Choroid plexus epithelial cell (primary cell): ENCODE measurements at regions not wholly inside any gene's neighbourhood (a gene's known extent, or its start where the extent isn't known, plus 50 kb on each side); places are given as distances from the start of the nearest gene placed in this dataset.
"Not testable (repeated sequence)": the region's sequence is repeated elsewhere in the genome, so short reads cannot be mapped to it uniquely, and the experiment has no call there.

ENCODE experiments used
- DNase-seq: peaks from one replicate; pipeline ENCODE4 v3.0.0-alpha.2; 2010; ENCODE audit warnings: low read depth
- H3K4me3 ChIP-seq: 2 replicates; pipeline ENCODE4 v1.5.1; 2011; ENCODE audit warnings: low read depth, mild to moderate bottlenecking, control low read depth, low read length, moderate library complexity
- TF ChIP-seq, protein P1 (sequence below): conservative IDR thresholded peaks from 2 replicates; pipeline ENCODE4 v1.5.1; 2011; ENCODE audit warnings: low read depth, mild to moderate bottlenecking, control low read depth, inconsistent platforms, low read length, moderate library complexity

DNA sequence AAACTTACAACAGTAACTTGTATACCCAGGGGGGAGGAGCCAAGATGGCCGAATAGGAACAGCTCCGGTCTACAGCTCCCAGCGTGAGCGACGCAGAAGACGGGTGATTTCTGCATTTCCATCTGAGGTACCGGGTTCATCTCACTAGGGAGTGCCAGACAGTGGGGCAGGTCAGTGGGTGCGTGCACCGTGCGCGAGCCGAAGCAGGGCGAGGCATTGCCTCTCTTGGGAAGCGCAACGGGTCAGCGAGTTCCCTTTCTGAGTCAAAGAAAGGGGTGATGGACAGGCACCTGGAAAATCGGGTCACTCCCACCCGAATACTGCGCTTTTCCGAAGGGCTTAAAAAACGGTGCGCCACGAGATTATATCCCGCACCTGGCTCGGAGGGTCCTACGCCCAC lies 278.8 kb downstream of the FAM47B start:
- not testable (repeated sequence) for DNase-seq, H3K4me3 ChIP-seq

DNA sequence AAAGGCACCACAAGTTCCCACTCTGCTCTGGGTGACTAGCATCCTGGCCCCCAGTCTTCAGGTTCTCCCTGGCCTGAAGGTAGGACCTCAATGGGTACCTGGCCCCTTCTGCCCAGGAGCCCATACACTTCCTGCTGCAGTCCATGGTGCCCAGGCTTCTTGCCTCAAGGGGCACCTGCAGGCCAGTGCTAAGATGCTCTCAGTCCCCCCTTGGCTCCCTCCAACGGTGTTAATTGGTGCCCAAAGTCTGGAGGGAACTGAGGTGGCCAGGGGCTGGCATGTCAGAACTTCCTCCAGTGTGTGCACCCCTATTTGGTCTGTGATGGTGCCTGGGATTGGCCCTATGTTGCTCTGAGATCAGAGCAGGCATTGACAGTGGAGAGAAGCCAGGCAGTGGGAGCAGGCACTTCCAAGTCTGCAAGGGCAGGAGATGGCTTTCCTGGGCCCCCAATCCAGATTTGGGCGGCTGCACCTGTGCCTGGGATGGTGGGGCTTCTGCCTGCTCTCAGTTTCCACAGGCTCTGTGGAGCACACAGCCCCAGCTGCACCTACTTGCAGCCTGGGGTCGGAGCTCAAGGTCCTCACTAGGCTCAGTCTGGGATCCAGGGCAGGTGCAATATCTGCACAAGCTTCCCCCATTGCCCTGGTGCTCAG lies 301.6 kb downstream of the FAM47B start:
- no peak for DNase-seq
- H3K4me3 ChIP-seq, result no peak overlapping the region
- TF ChIP-seq, protein P1, sequence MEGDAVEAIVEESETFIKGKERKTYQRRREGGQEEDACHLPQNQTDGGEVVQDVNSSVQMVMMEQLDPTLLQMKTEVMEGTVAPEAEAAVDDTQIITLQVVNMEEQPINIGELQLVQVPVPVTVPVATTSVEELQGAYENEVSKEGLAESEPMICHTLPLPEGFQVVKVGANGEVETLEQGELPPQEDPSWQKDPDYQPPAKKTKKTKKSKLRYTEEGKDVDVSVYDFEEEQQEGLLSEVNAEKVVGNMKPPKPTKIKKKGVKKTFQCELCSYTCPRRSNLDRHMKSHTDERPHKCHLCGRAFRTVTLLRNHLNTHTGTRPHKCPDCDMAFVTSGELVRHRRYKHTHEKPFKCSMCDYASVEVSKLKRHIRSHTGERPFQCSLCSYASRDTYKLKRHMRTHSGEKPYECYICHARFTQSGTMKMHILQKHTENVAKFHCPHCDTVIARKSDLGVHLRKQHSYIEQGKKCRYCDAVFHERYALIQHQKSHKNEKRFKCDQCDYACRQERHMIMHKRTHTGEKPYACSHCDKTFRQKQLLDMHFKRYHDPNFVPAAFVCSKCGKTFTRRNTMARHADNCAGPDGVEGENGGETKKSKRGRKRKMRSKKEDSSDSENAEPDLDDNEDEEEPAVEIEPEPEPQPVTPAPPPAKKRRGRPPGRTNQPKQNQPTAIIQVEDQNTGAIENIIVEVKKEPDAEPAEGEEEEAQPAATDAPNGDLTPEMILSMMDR, result no peak

DNA sequence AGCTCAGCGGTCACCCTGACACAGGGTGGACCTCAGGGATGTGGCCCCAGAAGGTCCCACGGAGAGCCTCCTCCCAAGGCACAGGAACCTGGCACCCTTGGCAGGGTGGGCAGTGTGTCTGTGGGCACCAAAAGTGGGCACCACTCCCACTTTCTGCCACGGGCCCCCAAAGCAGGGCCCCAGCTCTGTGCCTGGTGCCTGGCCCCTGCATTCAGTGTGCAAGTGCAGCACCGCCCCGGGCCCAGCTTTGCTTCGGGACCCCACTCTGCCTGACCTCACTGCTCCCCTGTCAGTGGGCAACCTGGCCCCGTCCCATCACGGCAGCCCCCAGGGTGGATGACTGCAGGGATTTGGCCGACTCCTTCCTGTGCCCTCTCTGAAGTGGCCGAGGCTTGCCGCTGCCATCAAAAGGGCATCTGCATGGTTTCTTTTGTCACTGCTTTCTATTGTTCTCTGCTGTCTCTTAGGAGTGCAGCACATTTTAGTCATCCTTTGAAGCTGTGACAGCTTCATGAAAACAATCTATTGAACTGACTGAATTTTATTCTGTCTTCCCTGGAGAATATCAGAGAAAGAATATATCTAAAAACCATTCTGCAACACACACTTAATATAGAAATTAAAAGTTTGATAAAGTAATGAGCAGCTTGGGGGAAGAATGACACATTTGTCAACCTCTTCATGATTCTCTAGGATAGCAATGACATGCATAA lies 302.4 kb downstream of the FAM47B start:
- no peak for DNase-seq
- TF ChIP-seq, protein P1, result no peak
- H3K4me3 ChIP-seq, result no peak overlapping the region

DNA sequence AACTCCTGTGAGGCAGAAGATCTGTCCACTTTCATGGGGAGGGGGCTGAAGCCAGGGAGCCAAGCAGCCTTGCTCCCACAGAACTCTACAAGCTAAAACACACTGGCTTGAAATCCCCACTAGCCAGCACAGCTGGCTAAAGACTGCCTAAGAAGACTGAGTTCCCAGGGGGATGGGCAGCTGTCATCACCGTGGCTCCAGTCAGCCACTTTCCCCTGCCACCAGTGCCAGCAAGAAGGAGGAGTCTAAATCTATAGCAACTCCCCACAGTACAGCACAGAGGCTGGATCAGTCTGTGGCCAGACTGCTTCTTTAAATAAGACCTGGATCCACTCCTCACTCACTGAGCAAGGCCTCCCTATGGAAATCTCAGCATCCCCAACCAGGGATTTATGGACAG lies 308.6 kb downstream of the FAM47B start:
- TF ChIP-seq, protein P1, result no peak
- no peak for DNase-seq
- H3K4me3 ChIP-seq, result no peak overlapping the region

DNA sequence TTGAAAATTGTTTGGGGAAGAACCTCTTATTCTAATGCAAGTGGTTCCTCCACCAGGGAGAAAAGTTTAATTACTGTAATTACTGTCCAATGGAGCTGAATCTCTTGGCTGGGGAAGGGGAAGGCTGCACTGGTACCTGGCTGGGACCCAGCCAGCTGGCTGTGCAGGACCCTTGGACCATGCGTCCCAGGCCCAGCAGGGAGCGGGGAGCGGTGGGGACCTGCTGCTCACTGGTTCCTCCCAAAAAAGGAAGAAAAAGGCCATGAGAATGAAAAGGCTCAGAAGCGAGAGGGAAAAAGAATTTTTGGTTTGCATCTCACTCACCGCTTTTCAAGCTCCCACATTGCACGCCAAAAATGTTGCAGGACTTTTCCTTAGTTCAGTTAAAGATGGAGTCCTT lies 333.5 kb downstream of the FAM47B start:
- DNase-seq, result no peak
- TF ChIP-seq, protein P1, result no peak
- no peak overlapping the region for H3K4me3 ChIP-seq

DNA sequence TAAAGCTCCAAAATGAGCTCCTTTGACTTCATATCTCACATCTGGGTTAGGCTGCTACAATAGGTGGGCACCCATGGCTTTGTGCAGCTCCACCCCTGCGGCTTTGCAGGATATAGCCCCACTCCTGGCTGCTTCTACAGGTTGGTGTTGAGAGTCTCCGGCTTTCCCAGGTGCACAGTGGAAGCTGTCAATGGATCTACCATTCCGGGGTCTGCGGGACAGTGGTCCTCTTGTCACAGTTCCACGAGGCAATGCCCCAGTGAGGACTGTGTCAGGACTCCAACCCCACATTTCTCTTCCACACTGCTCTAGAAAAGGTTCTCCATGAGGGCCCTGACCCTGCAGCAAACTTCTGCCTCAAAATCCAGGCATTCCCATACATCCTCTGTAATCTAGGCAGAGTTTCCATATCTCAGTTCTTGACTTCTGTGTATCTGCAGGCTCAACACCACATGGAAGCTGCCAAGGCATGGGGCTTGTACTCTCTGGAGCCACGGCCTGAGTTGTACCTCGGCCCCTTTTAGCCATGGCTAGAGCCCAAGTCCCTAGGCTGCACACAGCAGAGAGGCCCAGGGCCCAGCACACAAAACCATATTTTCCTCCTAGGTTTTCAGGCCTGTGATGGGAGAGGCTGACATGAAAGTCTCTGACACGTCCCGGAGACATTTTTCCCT lies 342.8 kb downstream of the FAM47B start:
- DNase-seq, result no peak
- H3K4me3 ChIP-seq, result no peak overlapping the region
- TF ChIP-seq, protein P1, result no peak

DNA sequence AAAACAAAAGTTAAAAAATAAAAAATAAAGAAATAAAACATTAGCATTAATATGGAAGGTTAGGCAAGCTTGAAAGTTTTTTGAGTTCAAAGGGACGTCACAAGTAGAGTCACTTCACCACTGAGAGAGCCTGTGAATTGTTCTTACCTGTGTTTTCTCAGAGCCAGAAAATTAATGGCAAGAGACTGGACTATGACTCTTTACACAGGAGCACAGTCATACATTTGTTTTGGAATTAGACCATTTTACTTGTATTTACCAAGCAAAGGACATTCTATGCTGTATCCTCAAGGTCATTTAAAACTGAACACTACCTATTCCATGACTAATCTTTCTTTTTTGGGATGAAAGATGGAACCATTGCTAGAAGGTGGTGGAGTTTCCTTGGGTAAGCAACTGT lies 346.1 kb downstream of the FAM47B start:
- no peak for DNase-seq
- TF ChIP-seq, protein P1, result no peak
- no peak overlapping the region for H3K4me3 ChIP-seq
